ENCODE measurements at regions not wholly inside any gene's neighbourhood (a gene's known extent, or its start where the extent isn't known, plus 50 kb on each side); places are given as distances from the start of the nearest gene placed in this dataset.

GRCh38 chr7:52340067-52340466 is 695.4 kb upstream of the POM121L12 start:
- TF ChIP-seq CTCF (IDR thresholded peaks at IDR 0.05) (no peak), POLR2A (IDR thresholded peaks at IDR 0.05) (no peak)

Data from testis (tissue), 2 donors.